NCI-H1417 (cell line): ENCODE measurements at regions not wholly inside any gene's neighbourhood (a gene's known extent, or its start where the extent isn't known, plus 50 kb on each side); places are given as distances from the start of the nearest gene placed in this dataset.
"Not testable (repeated sequence)": the region's sequence is repeated elsewhere in the genome, so short reads cannot be mapped to it uniquely, and the experiment has no call there.

Source experiments
- DNase-seq, 3 experiments: peaks; one replicate each; lab custom pipeline; 2025; lab: John Stamatoyannopoulos, UW

GRCh38 chr13:42373048-42373812 is 101.3 kb downstream of the AKAP11 start:
- no peak for DNase-seq

GRCh38 chr13:42375663-42376062 is 103.7 kb downstream of the AKAP11 start:
- no peak for DNase-seq

- peak in 1 of 3 experiments; percentile 27 for DNase-seq
These were observed 105.9 kb downstream of the AKAP11 start for GRCh38 chr13:42377640-42378382.

- no peak for DNase-seq
These were observed 106.4 kb downstream of the AKAP11 start for GRCh38 chr13:42378383-42378780.

DNA sequence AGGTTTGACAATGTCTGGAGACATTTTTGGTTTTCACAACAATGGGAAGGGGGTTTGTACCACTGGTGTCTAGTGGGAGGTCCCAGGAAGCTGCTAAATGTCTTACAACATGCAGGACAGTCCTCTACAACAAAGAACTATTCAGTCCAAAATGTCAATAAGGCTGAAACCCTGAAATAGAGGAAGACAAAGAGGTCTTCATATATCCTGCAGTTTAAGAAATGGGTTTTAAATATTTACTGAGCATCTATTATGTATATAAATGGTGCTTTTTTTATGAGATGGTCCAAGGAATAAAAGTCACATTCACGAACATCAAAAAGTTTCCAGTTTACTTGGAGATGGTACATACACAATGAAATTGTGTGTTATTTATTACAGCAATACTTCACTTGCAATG is 107.3 kb downstream of the AKAP11 start:
- no peak for DNase-seq

GRCh38 chr13:42380420-42381164 is 108.6 kb downstream of the AKAP11 start:
- DNase-seq, result no peak

DNA sequence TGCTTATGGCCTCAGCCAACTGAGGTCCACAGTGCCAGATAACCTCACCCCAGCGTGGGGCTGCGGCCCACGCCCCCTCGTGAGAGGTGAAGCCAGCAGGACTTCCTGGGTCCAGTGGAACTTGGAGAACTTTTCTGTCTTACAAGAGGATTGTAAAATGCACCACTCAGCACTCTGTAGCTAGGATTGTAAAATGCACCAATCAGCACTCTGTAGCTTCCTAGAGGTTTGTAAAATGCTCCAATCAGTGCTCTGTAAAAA is 109.1 kb downstream of the AKAP11 start:
- DNase-seq, result no peak

DNA sequence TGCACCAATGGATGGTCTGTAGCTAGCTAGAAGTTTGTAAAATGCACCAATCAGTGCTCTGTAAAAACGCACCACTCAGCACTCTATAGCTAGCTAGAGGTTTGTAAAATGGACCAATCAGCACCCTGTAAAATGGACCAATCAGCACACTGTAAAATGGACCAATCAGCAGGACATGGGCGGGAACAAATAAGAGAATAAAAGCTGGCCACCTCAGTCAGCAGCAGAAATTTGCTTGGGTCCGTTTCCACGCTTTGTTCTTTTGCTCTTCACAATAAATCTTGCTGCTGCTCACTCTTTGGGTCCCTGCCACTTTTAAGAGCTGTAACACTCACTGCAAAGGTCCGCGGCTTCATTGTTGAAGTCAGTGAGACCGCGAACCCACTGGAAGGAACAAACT is 109.5 kb downstream of the AKAP11 start:
- not testable (repeated sequence) for DNase-seq

GRCh38 chr13:42383025-42383424 is 111.1 kb downstream of the AKAP11 start:
- DNase-seq, result no peak

- no peak for DNase-seq
These were observed 112.3 kb downstream of the AKAP11 start for GRCh38 chr13:42384265-42384664.

GRCh38 chr13:42388326-42388725 is 116.4 kb downstream of the AKAP11 start:
- DNase-seq, result no peak

DNA sequence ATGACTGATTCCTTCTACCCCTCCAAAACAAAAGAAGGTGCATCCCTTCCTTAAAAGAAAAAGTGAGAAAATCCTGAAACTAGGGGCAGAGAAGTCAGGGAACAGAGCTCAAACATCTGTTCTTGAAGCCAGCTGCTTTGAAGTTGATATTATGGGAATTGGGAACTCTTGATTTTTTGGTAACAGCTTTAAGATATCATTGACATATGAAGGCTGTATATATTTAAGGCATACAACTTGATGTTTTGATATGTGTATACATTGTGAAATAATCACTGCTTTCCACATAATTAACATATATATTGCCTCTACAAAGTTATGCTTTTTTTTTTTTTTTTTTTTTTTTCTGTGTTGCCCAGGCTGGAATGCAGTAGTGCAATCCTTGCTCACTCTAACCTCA is 117.1 kb downstream of the AKAP11 start:
- DNase-seq, result no peak

DNA sequence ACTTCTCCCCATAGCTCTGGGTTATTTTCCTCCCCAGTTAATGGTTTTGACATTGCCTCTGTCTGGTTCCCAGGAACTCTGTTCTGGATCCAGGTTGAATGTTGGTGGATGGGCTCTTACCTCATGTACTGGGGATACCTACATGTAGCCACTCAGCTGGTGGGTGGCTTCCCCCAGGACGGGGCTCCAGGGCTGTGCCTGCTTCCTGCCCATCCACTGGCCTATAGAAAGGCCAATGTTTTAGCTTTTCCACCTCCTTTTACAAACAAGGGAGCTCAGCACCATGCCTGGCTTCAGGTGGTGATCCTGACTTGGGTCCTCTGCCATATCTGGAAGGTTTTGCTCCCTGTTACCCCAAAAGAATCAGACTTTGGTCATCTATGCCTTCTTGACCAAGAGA is 120.2 kb downstream of the AKAP11 start:
- no peak for DNase-seq

DNA sequence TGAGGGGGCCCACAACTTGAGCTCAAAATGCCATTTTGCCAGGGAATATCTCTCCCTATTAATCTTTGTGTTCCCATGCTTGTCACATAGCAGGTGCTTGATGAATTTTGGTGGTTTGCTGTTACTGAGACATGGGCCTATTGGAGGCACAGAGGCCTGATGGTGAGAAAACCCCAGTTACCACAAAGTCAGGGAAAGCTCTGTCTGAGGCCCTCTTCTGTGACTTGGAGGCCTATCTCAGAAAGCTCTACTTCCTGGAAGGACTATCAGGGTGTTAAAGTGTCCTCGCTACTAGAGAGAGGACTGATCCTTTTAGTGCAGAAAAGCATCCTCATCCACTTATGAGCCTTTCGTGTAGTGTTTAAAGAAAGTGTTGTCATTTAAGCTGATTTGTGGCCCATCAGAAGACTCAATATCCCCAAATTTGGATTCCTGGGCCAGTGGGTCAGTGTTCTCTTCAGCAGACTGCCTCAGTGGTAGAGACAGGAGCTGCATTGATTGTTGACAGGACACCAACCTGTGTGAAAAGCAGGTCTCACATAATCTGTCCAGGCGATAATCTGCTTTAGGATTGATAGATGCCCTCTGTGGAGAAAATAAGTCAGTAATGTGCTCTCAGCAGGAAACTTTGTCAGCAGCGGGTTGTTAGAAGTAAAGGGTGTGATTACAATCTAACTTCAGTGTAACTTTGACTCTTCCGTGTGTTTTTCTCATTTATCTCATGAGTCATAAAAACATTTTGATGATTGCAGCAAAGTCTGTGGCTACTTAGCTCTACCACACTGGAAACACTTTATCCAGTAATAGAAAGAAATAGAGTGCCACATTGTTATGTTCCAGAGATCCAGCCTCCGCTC is 121.0 kb downstream of the AKAP11 start:
- no peak for DNase-seq

GRCh38 chr13:42393573-42394360 is 121.8 kb downstream of the AKAP11 start:
- peak in 1 of 3 experiments; percentile 8 for DNase-seq

- DNase-seq, result no peak
These were observed 122.4 kb downstream of the AKAP11 start for GRCh38 chr13:42394361-42394708.

DNA sequence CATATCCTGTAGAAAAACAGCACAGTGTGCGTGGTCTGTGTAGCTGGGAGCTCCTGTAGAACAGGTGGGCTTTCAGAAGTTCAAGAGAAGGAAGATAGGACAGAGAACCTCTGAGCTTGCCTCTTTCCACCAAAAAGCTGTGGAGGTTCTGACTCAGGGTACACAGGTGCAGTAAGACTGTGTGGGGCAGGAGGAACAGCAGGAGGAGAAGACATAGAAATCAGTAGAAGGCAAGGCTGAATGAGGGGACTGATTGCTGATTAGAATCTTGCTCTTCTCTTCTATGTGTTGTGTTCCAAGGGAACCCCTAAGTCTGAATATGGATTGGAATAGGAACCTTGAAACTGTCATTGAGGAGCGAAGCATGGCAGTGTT is 122.7 kb downstream of the AKAP11 start:
- no peak for DNase-seq

GRCh38 chr13:42395086-42395821 is 123.3 kb downstream of the AKAP11 start:
- no peak for DNase-seq

GRCh38 chr13:42396501-42396900 is 124.5 kb downstream of the AKAP11 start:
- DNase-seq, result no peak

- no peak for DNase-seq
These were observed 125.1 kb downstream of the AKAP11 start for GRCh38 chr13:42396901-42397655.
